Gastrocnemius medialis (tissue), 4 donors: ENCODE measurements at regions not wholly inside any gene's neighbourhood (a gene's known extent, or its start where the extent isn't known, plus 50 kb on each side); places are given as distances from the start of the nearest gene placed in this dataset.

Experiments used
- CTCF ChIP-seq, 5 experiments: fragments of 450-650 bp in 3 of 5; fragments of 200-600 bp in 2 of 5; sonication (generic) in 2 of 5; IDR thresholded peaks in 4 of 5; conservative IDR thresholded peaks in 1 of 5; 1 replicate in 4 of 5; 2 replicates in 1 of 5; pipeline ENCODE4 v1.5.1; 2016 to 2019; ENCODE audit warnings: antibody characterized with exemption in 5 of 5, mild to moderate bottlenecking in 3 of 5, moderate library complexity in 3 of 5
- POLR2A ChIP-seq, 2 donors: fragments of 450-650 bp; IDR thresholded peaks; one replicate each; pipeline ENCODE4 v1.6.1; 2017; ENCODE audit warnings: antibody characterized with exemption in 2 of 2, mild to moderate bottlenecking in 2 of 2, moderate library complexity in 2 of 2

- TF ChIP-seq CTCF (IDR thresholded peaks at IDR 0.05 in 4 of 5, conservative IDR thresholded peaks at IDR 0.05 in 1 of 5) (no peak), POLR2A (IDR thresholded peaks at IDR 0.05) (no peak)
Observed at GRCh38 chr12:97006585-97006984, 99.5 kb downstream of the NEDD1 start.
